RWPE2 (cell line): ENCODE measurements at regions not wholly inside any gene's neighbourhood (a gene's known extent, or its start where the extent isn't known, plus 50 kb on each side); places are given as distances from the start of the nearest gene placed in this dataset.
"Not testable (repeated sequence)": the region's sequence is repeated elsewhere in the genome, so short reads cannot be mapped to it uniquely, and the experiment has no call there.

Experiments used
- ATAC-seq: fragments of 200-7000 bp; cut with Tn5 transposase; 3 replicates; pipeline ENCODE4 v1.9.1; 2021; ENCODE audit warnings: low read depth
- DNase-seq: peaks from one replicate; pipeline ENCODE4 v3.0.0-alpha.2; 2020; ENCODE audit warnings: low spot score
- H3K27ac ChIP-seq: fragments of 450-650 bp; 2 replicates; pipeline ENCODE4 v1.5.1; 2017; ENCODE audit warnings: mild to moderate bottlenecking; ENCODE audit not compliant: poor library complexity, severe bottlenecking
- H3K27me3 ChIP-seq: fragments of 250-450 bp; sonication (Bioruptor Pico); 2 replicates; pipeline ENCODE4 v1.5.1; 2021; ENCODE audit warnings: mild to moderate bottlenecking, moderate library complexity; ENCODE audit not compliant: insufficient read depth, poor library complexity, severe bottlenecking
- H3K36me3 ChIP-seq: fragments of 250-450 bp; sonication (Bioruptor Pico); 2 replicates; pipeline ENCODE4 v1.5.1; 2020; ENCODE audit warnings: low read depth, mild to moderate bottlenecking, moderate library complexity
- H3K4me1 ChIP-seq: fragments of 250-450 bp; sonication (Bioruptor Pico); 2 replicates; pipeline ENCODE4 v1.5.1; 2021; ENCODE audit warnings: mild to moderate bottlenecking, moderate library complexity; ENCODE audit not compliant: insufficient read depth, poor library complexity, severe bottlenecking
- H3K4me3 ChIP-seq: fragments of 250-450 bp; sonication (Bioruptor Pico); 2 replicates; pipeline ENCODE4 v1.5.1; 2021; ENCODE audit warnings: mild to moderate bottlenecking, moderate library complexity; ENCODE audit not compliant: severe bottlenecking
- H3K9me3 ChIP-seq: fragments of 250-450 bp; sonication (Bioruptor Pico); 2 replicates; pipeline ENCODE4 v1.5.1; 2021; ENCODE audit warnings: mild to moderate bottlenecking, moderate library complexity; ENCODE audit not compliant: severe bottlenecking
- CTCF ChIP-seq: fragments of 450-650 bp; IDR thresholded peaks from one replicate; pipeline ENCODE4 v1.5.1; 2017; ENCODE audit warnings: mild to moderate bottlenecking, moderate library complexity; ENCODE audit not compliant: poor library complexity, severe bottlenecking

- no peaks in the 10 kb centered on the region for H3K4me1 ChIP-seq
- no peak for TF ChIP-seq CTCF
- H3K27me3 ChIP-seq = no peaks in the 10 kb centered on the region
- no peak overlapping the region for H3K27ac ChIP-seq
- H3K4me3 ChIP-seq = no peak overlapping the region
- ATAC-seq = no peak
- no peak for DNase-seq
- H3K36me3 ChIP-seq = no peaks in the 10 kb centered on the region
- no peaks in the 10 kb centered on the region for H3K9me3 ChIP-seq
These were observed 707.5 kb upstream of the LUZP2 start for GRCh38 chr11:23789200-23789853.

- Histone ChIP-seq H3K36me3 (no peaks in the 10 kb centered on the region), H3K4me1 (no peaks in the 10 kb centered on the region), H3K9me3 (no peaks in the 10 kb centered on the region), H3K27me3 (no peaks in the 10 kb centered on the region), H3K27ac (no peak overlapping the region), H3K4me3 (no peak overlapping the region)
- ATAC-seq (peak; percentile 80), DNase-seq (no peak)
- no peak for TF ChIP-seq CTCF
These were observed 706.9 kb upstream of the LUZP2 start for GRCh38 chr11:23789938-23790371.

- DNase-seq (no peak), ATAC-seq (no peak)
- no peak for TF ChIP-seq CTCF
- Histone ChIP-seq H3K9me3 (no peaks in the 10 kb centered on the region), H3K27ac (no peak overlapping the region), H3K4me3 (no peak overlapping the region), H3K4me1 (no peaks in the 10 kb centered on the region), H3K36me3 (no peaks in the 10 kb centered on the region), H3K27me3 (peaks cover 4% of the 10 kb centered on the region)
These were observed 699.0 kb upstream of the LUZP2 start for GRCh38 chr11:23797624-23798419.

GRCh38 chr11:23834306-23834705 is 662.5 kb upstream of the LUZP2 start:
- peak; percentile 55 for TF ChIP-seq CTCF
- H3K27ac ChIP-seq, H3K4me3 ChIP-seq, H3K27me3 ChIP-seq, H3K9me3 ChIP-seq, H3K4me1 ChIP-seq, DNase-seq, H3K36me3 ChIP-seq: not testable (repeated sequence)
- peak; percentile 49; the same call in 1 of the 3 replicates for ATAC-seq

- no peaks in the 10 kb centered on the region for H3K9me3 ChIP-seq
- ATAC-seq (no peak), DNase-seq (no peak)
- H3K4me3 ChIP-seq = no peak overlapping the region
- no peaks in the 10 kb centered on the region for H3K27me3 ChIP-seq
- no peak for TF ChIP-seq CTCF
- no peaks in the 10 kb centered on the region for H3K4me1 ChIP-seq
- no peaks in the 10 kb centered on the region for H3K36me3 ChIP-seq
- H3K27ac ChIP-seq = no peak overlapping the region
These were observed 659.9 kb upstream of the LUZP2 start for GRCh38 chr11:23836981-23837380.
